ENCODE measurements at regions not wholly inside any gene's neighbourhood (a gene's known extent, or its start where the extent isn't known, plus 50 kb on each side); places are given as distances from the start of the nearest gene placed in this dataset.

DNA sequence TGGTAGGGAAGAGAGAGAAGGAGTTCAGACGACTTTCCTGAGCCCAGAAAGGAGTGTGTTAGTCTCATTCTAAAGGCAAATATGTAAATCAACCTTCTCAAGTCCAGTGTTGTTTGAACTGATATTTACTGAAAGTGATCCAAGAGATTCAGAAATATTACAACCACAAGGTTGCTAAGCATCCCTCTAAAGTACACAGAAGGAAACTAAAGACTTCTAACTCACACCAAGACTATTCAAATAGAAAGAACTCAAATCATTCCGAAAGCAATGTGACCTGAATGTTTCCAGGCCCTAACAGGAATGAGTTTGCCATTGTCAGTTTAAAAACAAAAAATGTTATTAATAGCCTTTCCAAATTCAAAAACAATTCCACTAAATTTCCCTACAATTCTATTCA, 56.9 kb upstream of the VGLL3 start:
- H3K4me3 ChIP-seq = no peak overlapping the region
- intact Hi-C loops (cut with DNase I; ENCODE audit: low total_unique reads) = no loop called here
- H3K27ac ChIP-seq = no peak overlapping the region
- no peaks in the 10 kb centered on the region for H3K4me1 ChIP-seq
- WGBS, 2 donors = 71 to 93% methylated on average over 2 of the region's 2 CpGs
- no peaks in the 10 kb centered on the region for H3K9me3 ChIP-seq
- no peak for TF ChIP-seq POLR2A (IDR thresholded peaks at IDR 0.05)
- TF ChIP-seq, protein P1, sequence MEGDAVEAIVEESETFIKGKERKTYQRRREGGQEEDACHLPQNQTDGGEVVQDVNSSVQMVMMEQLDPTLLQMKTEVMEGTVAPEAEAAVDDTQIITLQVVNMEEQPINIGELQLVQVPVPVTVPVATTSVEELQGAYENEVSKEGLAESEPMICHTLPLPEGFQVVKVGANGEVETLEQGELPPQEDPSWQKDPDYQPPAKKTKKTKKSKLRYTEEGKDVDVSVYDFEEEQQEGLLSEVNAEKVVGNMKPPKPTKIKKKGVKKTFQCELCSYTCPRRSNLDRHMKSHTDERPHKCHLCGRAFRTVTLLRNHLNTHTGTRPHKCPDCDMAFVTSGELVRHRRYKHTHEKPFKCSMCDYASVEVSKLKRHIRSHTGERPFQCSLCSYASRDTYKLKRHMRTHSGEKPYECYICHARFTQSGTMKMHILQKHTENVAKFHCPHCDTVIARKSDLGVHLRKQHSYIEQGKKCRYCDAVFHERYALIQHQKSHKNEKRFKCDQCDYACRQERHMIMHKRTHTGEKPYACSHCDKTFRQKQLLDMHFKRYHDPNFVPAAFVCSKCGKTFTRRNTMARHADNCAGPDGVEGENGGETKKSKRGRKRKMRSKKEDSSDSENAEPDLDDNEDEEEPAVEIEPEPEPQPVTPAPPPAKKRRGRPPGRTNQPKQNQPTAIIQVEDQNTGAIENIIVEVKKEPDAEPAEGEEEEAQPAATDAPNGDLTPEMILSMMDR (IDR thresholded peaks at IDR 0.05) = no peak
- H3K36me3 ChIP-seq (ENCODE audit: low read depth, missing control alignments) = no peaks in the 10 kb centered on the region
- DNase-seq = no peak
- H3K27me3 ChIP-seq = no peaks in the 10 kb centered on the region

DNA sequence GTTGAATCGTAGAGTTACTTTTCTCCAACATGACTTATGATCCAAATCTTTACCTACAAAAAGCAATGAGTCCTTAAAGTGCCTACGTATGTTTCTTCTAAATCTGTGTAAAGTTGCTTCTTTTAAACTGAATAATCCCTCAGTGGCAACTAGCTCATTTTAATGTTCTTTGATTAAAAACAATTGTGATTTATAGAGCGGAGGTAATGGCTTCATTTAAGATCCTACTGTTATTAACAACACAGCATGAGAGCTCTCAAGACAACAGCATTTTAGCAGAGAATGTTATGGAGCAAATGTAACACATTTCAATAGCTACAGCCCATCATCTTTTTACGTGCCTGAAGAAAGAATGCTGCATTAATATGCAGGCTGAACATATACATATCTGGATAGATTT, 55.3 kb upstream of the VGLL3 start:
- H3K27ac ChIP-seq = no peak overlapping the region
- no peak overlapping the region for H3K4me3 ChIP-seq
- H3K27me3 ChIP-seq = no peaks in the 10 kb centered on the region
- WGBS, 2 donors = 68 to 91% methylated on average over 4 of the region's 4 CpGs
- no peaks in the 10 kb centered on the region for H3K4me1 ChIP-seq
- no peaks in the 10 kb centered on the region for H3K9me3 ChIP-seq
- no peaks in the 10 kb centered on the region for H3K36me3 ChIP-seq (ENCODE audit: low read depth, missing control alignments)
- TF ChIP-seq, protein P1 (IDR thresholded peaks at IDR 0.05) = no peak
- no peak for TF ChIP-seq POLR2A (IDR thresholded peaks at IDR 0.05)
- DNase-seq = no peak
- intact Hi-C loops (cut with DNase I; ENCODE audit: low total_unique reads) = no loop called here

DNA sequence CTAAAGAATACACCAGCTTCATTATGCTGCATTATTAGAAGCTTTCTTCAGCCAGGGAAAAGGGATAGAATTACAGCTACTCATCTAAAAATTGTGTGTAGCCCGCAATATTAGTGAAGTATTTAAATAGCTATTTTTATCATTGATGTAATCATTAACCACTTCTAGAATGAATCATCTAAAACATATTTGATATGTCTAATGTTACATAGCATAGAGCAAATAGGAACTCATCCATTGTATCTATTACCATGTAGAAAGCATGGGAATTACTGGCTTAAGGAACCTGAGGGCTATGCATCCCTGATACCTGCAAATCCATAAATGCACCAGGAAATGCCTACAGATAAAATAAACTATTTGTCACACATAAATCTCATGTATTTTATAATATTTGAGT, 54.5 kb upstream of the VGLL3 start:
- intact Hi-C loops (cut with DNase I; ENCODE audit: low total_unique reads) = no loop called here
- WGBS, 2 donors = 96 to 100% methylated on average over 1 of the region's 1 CpG
- TF ChIP-seq, protein P1 (IDR thresholded peaks at IDR 0.05) = no peak
- TF ChIP-seq POLR2A (IDR thresholded peaks at IDR 0.05) = no peak

DNA sequence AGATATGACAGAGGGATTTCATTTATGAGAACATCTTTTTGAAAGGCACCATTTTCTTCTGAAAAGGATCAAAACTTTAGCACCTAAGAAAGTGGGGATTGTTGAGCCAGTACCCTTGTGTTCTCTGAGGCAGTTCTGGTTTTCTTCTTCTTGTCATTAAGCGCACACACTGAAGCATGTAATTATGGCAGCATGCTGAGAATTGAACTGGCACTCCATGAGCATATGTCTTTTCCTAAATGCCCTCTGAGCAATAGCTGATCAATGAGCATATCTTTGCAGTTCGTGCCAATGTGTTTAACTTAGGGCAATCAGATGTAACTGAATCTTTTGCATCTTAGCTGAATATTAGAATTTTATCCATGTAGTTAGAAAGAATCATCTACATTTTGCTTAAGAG, 53.9 kb upstream of the VGLL3 start:
- no peak overlapping the region for H3K27ac ChIP-seq
- no peaks in the 10 kb centered on the region for H3K4me1 ChIP-seq
- WGBS, 2 donors = 96% methylated on average over 2 of the region's 2 CpGs
- no peaks in the 10 kb centered on the region for H3K9me3 ChIP-seq
- H3K36me3 ChIP-seq (ENCODE audit: low read depth, missing control alignments) = no peaks in the 10 kb centered on the region
- no peak for TF ChIP-seq POLR2A (IDR thresholded peaks at IDR 0.05)
- TF ChIP-seq, protein P1 (IDR thresholded peaks at IDR 0.05) = no peak
- DNase-seq = no peak
- H3K4me3 ChIP-seq = no peak overlapping the region
- no peaks in the 10 kb centered on the region for H3K27me3 ChIP-seq
- intact Hi-C loops (cut with DNase I; ENCODE audit: low total_unique reads) = no loop called here

More for the DNA sequence above, 54.5 kb upstream of the VGLL3 start:
- H3K36me3 ChIP-seq (ENCODE audit: low read depth, missing control alignments) = no peaks in the 10 kb centered on the region
- H3K27ac ChIP-seq = no peak overlapping the region
- H3K4me1 ChIP-seq = no peaks in the 10 kb centered on the region
- no peak overlapping the region for H3K4me3 ChIP-seq
- no peaks in the 10 kb centered on the region for H3K27me3 ChIP-seq
- no peak for DNase-seq
- no peaks in the 10 kb centered on the region for H3K9me3 ChIP-seq

DNA sequence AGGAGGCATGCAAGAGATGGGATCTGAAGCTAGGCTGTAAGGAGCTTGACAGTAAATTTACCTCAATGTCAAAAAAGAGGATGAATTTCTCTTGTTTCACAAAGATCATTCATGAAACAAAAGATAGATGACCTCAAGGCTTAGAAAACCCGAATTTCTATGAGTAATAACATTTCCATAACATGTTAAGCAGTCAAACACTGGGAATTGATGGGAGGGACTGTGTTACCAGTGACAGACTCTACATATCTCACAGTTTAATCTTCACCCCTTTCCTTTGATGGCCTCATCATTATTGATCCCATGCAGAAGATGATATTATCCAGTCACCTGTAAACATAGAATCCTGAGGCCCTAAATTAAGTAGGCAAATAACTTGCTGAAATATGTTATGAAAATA, 53.5 kb upstream of the VGLL3 start:
- no peaks in the 10 kb centered on the region for H3K4me1 ChIP-seq
- 78 to 86% methylated on average over 1 of the region's 1 CpG for WGBS, 2 donors
- H3K9me3 ChIP-seq = no peaks in the 10 kb centered on the region
- no peak overlapping the region for H3K27ac ChIP-seq
- intact Hi-C loops (cut with DNase I; ENCODE audit: low total_unique reads) = no loop called here
- DNase-seq = no peak
- no peak overlapping the region for H3K4me3 ChIP-seq
- H3K36me3 ChIP-seq (ENCODE audit: low read depth, missing control alignments) = no peaks in the 10 kb centered on the region
- H3K27me3 ChIP-seq = no peaks in the 10 kb centered on the region
- no peak for TF ChIP-seq POLR2A (IDR thresholded peaks at IDR 0.05)
- TF ChIP-seq, protein P1 (IDR thresholded peaks at IDR 0.05) = no peak

All from testis (tissue), 2 donors.